Karpas-422 (cell line): ENCODE measurements at regions not wholly inside any gene's neighbourhood (a gene's known extent, or its start where the extent isn't known, plus 50 kb on each side); places are given as distances from the start of the nearest gene placed in this dataset.

Experiments used
- DNase-seq: peaks from one replicate; pipeline ENCODE4 v3.0.0-alpha.2; 2015
- H2AFZ ChIP-seq: fragments of 200-600 bp; sonication (generic); 2 replicates; pipeline ENCODE4 v1.6.1; 2014; ENCODE audit warnings: antibody characterized with exemption, low read length, mixed read lengths
- H3K27ac ChIP-seq: fragments of 200-600 bp; sonication (generic); 2 replicates; pipeline ENCODE4 v1.5.1; 2014; ENCODE audit warnings: mild to moderate bottlenecking, low read length, moderate library complexity
- H3K27me3 ChIP-seq: fragments of 200-600 bp; sonication (generic); 2 replicates; pipeline ENCODE4 v1.6.1; 2014; ENCODE audit warnings: low read length, mixed read lengths
- H3K36me3 ChIP-seq: fragments of 200-600 bp; sonication (generic); 2 replicates; pipeline ENCODE4 v1.6.1; 2014; ENCODE audit warnings: low read length, mixed read lengths; ENCODE audit not compliant: insufficient read depth
- H3K4me1 ChIP-seq: fragments of 200-600 bp; sonication (generic); 2 replicates; pipeline ENCODE4 v1.6.1; 2014; ENCODE audit warnings: mild to moderate bottlenecking, low read length, mixed read lengths
- H3K4me2 ChIP-seq: fragments of 200-600 bp; sonication (generic); 2 replicates; pipeline ENCODE4 v1.6.1; 2014; ENCODE audit warnings: low read length, low read depth, mild to moderate bottlenecking; ENCODE audit not compliant: poor library complexity, severe bottlenecking
- H3K4me3 ChIP-seq: fragments of 200-600 bp; sonication (generic); 2 replicates; pipeline ENCODE4 v1.5.1; 2014; ENCODE audit warnings: mild to moderate bottlenecking, antibody characterized with exemption, low read length, mixed read lengths
- H3K79me2 ChIP-seq: fragments of 200-600 bp; sonication (generic); 2 replicates; pipeline ENCODE4 v1.6.1; 2014; ENCODE audit warnings: mild to moderate bottlenecking, low read length, mixed read lengths
- H3K9ac ChIP-seq: fragments of 200-600 bp; sonication (generic); 2 replicates; pipeline ENCODE4 v1.6.0; 2014; ENCODE audit warnings: low read length
- H3K9me2 ChIP-seq: fragments of 200-600 bp; sonication (generic), shearing (Covaris generic); replicated peaks from 2 replicates; pipeline ENCODE4 v1.6.0; 2014; ENCODE audit warnings: mild to moderate bottlenecking, low read length, moderate library complexity; ENCODE audit not compliant: insufficient read depth
- H3K9me3 ChIP-seq: fragments of 300-700, 200-600 bp; sonication (generic); 2 replicates; pipeline ENCODE4 v1.6.1; 2014; ENCODE audit warnings: low read length, mixed read lengths
- H4K20me1 ChIP-seq: fragments of 200-600 bp; sonication (generic); 2 replicates; pipeline ENCODE4 v1.6.1; 2014; ENCODE audit warnings: mild to moderate bottlenecking, antibody characterized with exemption, low read length, low read depth; ENCODE audit not compliant: insufficient read depth

DNA sequence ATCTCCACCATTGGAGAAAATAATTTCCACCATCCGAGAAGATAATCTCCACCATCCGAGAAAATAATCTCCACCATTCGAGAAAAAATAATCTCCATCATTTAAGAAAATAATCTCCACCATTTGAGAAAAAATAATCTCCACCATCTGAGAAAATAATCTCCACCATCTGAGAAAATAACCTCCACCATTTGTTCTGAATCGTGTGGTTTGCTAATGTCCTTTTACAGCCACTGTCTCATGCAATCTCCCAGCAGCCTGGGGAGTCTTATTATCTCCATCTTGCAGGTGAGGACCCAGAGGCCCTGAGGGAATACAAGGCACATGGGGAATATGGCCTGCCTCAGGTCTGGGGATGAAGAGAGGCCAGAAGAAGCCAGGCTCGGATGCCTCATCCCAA, 54.1 kb upstream of the TCF20 start:
- H4K20me1 ChIP-seq: no peaks in the 10 kb centered on the region
- no peaks in the 10 kb centered on the region for H3K9me2 ChIP-seq
- no peak overlapping the region for H3K4me3 ChIP-seq
- no peak overlapping the region for H3K27ac ChIP-seq
- H3K36me3 ChIP-seq: no peaks in the 10 kb centered on the region
- no peak for DNase-seq
- no peak overlapping the region; the same call in 1 of the 2 replicates for H3K9ac ChIP-seq
- H3K9me3 ChIP-seq: no peaks in the 10 kb centered on the region
- H3K4me1 ChIP-seq: peaks cover 32% of the 10 kb centered on the region
- H3K27me3 ChIP-seq: no peaks in the 10 kb centered on the region; the same call in 1 of the 2 replicates
- no peak overlapping the region for H3K4me2 ChIP-seq
- no peaks in the 10 kb centered on the region for H3K79me2 ChIP-seq
- no peak overlapping the region for H2AFZ ChIP-seq

DNA sequence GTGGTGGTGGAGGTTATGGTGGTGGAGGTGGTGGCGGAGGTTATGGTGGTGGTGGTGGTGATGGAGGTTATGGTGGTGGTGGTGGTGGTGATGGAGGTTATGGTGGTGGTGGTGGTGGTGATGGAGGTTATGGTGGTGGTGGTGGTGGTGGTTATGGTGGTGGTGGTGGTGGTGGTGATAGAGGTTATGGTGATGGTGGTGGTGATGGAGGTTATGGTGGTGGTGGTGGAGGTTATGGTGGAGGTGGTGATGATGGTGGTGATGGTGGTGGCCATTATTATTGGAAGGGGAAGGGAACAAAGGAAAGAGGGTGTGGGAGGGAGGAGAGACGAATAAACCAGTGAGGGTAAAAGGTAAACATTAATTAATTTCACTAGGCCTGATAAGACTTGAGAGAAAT, 53.5 kb upstream of the TCF20 start:
- Histone ChIP-seq H3K4me3 (no peak overlapping the region), H2AFZ (no peak overlapping the region), H3K9me3 (no peaks in the 10 kb centered on the region), H3K36me3 (no peaks in the 10 kb centered on the region), H3K27ac (no peak overlapping the region), H3K4me2 (no peak overlapping the region), H4K20me1 (no peaks in the 10 kb centered on the region; the same call in 1 of the 2 replicates), H3K9ac (no peak overlapping the region), H3K79me2 (no peaks in the 10 kb centered on the region), H3K27me3 (no peaks in the 10 kb centered on the region; the same call in 1 of the 2 replicates), H3K9me2 (no peaks in the 10 kb centered on the region), H3K4me1 (peaks cover 32% of the 10 kb centered on the region)
- no peak for DNase-seq

DNA sequence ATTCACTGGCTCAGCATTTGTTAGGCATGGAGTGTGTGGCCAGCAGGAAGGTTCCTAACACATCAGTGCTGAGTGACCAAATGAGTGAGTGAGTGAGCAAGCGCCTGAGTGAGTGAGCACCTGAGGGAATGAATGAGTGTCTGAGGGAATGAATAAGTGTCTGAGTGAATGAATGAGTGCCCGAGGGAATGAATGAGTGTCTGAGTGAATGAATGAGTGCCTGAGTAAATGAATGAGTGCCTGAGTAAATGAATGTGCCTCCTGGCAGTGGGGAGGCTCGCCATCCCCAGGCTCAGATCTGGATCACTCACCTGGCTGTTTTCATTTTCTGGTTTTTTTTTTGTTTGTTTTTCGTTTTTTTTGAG, 52.1 kb upstream of the TCF20 start:
- DNase-seq: no peak
- Histone ChIP-seq H3K4me1 (peaks cover 30% of the 10 kb centered on the region), H3K9ac (no peak overlapping the region), H3K4me2 (no peak overlapping the region), H2AFZ (no peak overlapping the region), H3K9me3 (no peaks in the 10 kb centered on the region), H3K79me2 (no peaks in the 10 kb centered on the region), H3K36me3 (no peaks in the 10 kb centered on the region), H3K4me3 (no peak overlapping the region), H3K9me2 (no peaks in the 10 kb centered on the region), H3K27me3 (no peaks in the 10 kb centered on the region; the same call in 1 of the 2 replicates), H3K27ac (no peak overlapping the region), H4K20me1 (peaks cover 3% of the 10 kb centered on the region; the same call in 1 of the 2 replicates)

DNA sequence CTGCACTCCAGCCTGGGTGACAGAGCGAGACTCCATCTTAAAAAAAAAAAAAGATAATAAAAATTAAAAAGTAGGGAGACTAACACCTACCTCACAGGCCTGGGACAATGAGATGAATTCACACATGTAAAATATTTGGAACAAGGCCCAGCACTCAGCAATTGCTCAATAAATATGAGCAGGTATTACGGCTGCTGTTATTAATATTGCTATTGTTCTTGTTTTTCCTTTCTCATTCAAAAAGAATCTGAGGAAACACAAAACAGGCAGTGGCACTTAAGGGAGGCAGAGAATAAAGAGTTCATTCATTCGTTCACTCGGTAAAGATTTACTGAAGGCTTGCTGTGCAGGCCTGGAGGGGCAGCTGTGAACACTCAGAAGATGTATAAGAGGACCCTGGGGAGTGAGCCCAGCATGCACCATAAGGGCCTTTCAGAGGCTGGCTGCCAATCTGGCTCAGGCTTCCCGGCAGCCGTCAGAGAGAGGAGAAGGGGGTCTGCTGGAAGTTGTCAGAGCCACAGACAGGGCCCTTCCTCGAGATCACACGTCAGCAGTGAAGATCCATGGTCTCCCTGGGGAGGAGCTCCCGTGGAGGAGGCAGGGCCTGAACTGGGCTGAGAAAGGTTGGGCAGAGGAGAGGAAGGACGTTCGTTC, 51.6 kb upstream of the TCF20 start:
- Histone ChIP-seq H3K9me3 (no peaks in the 10 kb centered on the region), H3K27ac (no peak overlapping the region), H3K36me3 (no peaks in the 10 kb centered on the region), H3K79me2 (no peaks in the 10 kb centered on the region), H3K4me2 (no peak overlapping the region), H4K20me1 (peaks cover 3% of the 10 kb centered on the region; the same call in 1 of the 2 replicates), H3K9ac (no peak overlapping the region), H2AFZ (no peak overlapping the region), H3K4me3 (no peak overlapping the region), H3K27me3 (no peaks in the 10 kb centered on the region; the same call in 1 of the 2 replicates), H3K4me1 (peaks cover 30% of the 10 kb centered on the region), H3K9me2 (no peaks in the 10 kb centered on the region)
- no peak for DNase-seq

DNA sequence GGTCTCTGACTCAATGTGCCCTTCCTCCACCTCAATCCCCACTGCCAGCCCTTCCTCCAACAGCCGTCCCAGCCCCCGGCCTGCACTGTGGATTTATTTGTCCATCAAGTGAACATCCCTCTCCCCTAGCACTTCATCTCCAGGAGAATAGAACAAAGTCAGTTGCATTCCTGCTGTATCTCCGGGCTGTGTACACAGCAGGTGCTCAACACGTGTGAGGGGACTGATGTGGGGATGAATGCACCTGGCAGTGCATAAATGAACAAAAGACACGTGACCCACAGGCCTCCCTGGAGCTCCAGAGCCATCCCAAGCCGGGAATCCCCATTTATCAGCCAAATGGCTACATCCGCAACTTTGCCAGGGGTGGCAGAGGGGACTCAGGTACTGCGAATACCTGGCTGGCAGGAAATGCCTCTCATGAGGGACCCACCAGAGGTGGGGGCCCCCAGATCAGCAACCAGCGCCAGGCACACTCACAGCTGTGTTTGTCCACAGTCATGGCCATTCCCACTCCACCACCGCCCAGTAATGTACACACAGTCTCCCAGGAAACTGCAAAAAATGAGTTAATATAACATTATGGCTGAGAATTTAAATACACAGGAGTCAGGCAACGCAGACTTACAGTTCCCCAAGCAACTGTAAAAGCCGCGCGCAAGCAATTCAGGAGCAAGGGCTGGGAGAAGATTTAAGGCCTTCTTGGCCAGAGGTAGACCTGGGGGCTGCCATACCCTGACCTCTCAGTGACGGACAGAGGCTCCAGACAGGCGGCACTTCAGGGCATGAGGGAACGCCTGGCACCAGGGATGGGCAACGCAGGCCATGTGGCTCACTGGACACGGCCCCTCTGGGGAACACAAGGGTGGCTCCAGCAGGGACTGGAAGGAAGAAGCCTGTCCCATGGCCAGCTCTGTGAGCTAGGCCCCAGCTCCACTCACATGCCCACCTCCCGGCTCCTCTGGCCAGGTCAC, 50.3 kb upstream of the TCF20 start:
- no peaks in the 10 kb centered on the region for H3K9me2 ChIP-seq
- H3K4me1 ChIP-seq: peaks cover 41% of the 10 kb centered on the region
- no peaks in the 10 kb centered on the region for H3K9me3 ChIP-seq
- H3K79me2 ChIP-seq: no peaks in the 10 kb centered on the region
- no peak overlapping the region for H3K27ac ChIP-seq
- H3K36me3 ChIP-seq: no peaks in the 10 kb centered on the region
- peaks cover 3% of the 10 kb centered on the region; the same call in 1 of the 2 replicates for H4K20me1 ChIP-seq
- DNase-seq: no peak
- H3K4me2 ChIP-seq: no peak overlapping the region
- H3K4me3 ChIP-seq: no peak overlapping the region
- no peaks in the 10 kb centered on the region for H3K27me3 ChIP-seq
- H3K9ac ChIP-seq: no peak overlapping the region
- no peak overlapping the region for H2AFZ ChIP-seq
